GM18867 (cell line): ENCODE measurements at regions not wholly inside any gene's neighbourhood (a gene's known extent, or its start where the extent isn't known, plus 50 kb on each side); places are given as distances from the start of the nearest gene placed in this dataset.

ENCODE experiments used
- ATAC-seq: cut with Tn5 transposase; IDR thresholded peaks from one replicate; pipeline ENCODE4 v1.9.1; 2021; ENCODE audit warnings: mild to moderate bottlenecking, moderate library complexity; ENCODE audit not compliant: unreplicated experiment

GRCh38 chr18:24663026-24663425 is 202.6 kb downstream of the HRH4 start:
- no peak for ATAC-seq

GRCh38 chr18:24669015-24669414 is 208.6 kb downstream of the HRH4 start:
- no peak for ATAC-seq

- ATAC-seq, result no peak
These were observed 209.1 kb downstream of the HRH4 start for GRCh38 chr18:24669502-24669901.

- no peak for ATAC-seq
These were observed 211.9 kb downstream of the HRH4 start for GRCh38 chr18:24672165-24672941.

GRCh38 chr18:24674200-24674599 is 213.8 kb downstream of the HRH4 start:
- ATAC-seq, result peak; percentile 77

- peak; percentile 8 for ATAC-seq
These were observed 214.2 kb downstream of the HRH4 start for GRCh38 chr18:24674605-24675004.

GRCh38 chr18:24677011-24677410 is 216.6 kb downstream of the HRH4 start:
- no peak for ATAC-seq

GRCh38 chr18:24678107-24678506 is 217.7 kb downstream of the HRH4 start:
- ATAC-seq, result no peak

- no peak for ATAC-seq
These were observed 218.2 kb downstream of the HRH4 start for GRCh38 chr18:24678626-24679025.

GRCh38 chr18:24679062-24679461 is 218.6 kb downstream of the HRH4 start:
- no peak for ATAC-seq

- ATAC-seq, result no peak
These were observed 223.5 kb downstream of the HRH4 start for GRCh38 chr18:24683925-24684324.

- ATAC-seq, result no peak
These were observed 225.0 kb downstream of the HRH4 start for GRCh38 chr18:24685254-24685959.

GRCh38 chr18:24695168-24695567 is 234.7 kb downstream of the HRH4 start:
- no peak for ATAC-seq

- ATAC-seq, result no peak
These were observed 241.6 kb downstream of the HRH4 start for GRCh38 chr18:24702001-24702515.

- ATAC-seq, result no peak
These were observed 242.9 kb downstream of the HRH4 start for GRCh38 chr18:24703316-24703715.

GRCh38 chr18:24704946-24705630 is 244.7 kb downstream of the HRH4 start:
- ATAC-seq, result no peak

- no peak for ATAC-seq
These were observed 250.0 kb downstream of the HRH4 start for GRCh38 chr18:24710474-24710873.

GRCh38 chr18:24719791-24720190 is 259.4 kb downstream of the HRH4 start:
- ATAC-seq, result no peak

GRCh38 chr18:24721388-24721787 is 261.0 kb downstream of the HRH4 start:
- ATAC-seq, result no peak

GRCh38 chr18:24725644-24726415 is 265.4 kb downstream of the HRH4 start:
- no peak for ATAC-seq
